K562 (cell line): ENCODE measurements at regions not wholly inside any gene's neighbourhood (a gene's known extent, or its start where the extent isn't known, plus 50 kb on each side); places are given as distances from the start of the nearest gene placed in this dataset.

Experiments used
- ATAC-seq: fragments of 200-7000 bp; cut with Tn5 transposase; 3 replicates; pipeline ENCODE4 v1.9.1; 2020; ENCODE audit warnings: moderate library complexity
- BruUV-seq: library from RNA; stranded (reverse); fragments of 400-500 nt; replicated peaks from 2 replicates; lab custom pipeline; 2021; lab: Mats Ljungman, UMichigan
- CTCF ChIA-PET: fragments of 300-600 bp; formaldehyde crosslinking; extraction: SDS; loops from one replicate; lab custom pipeline; 2021; ENCODE audit warnings: low intra/inter-chr PET ratio; lab: Yijun Ruan, JAX
- POLR2A ChIA-PET: fragments of 300-600, 350-650 bp; sonication (Branson Sonifier 250); formaldehyde crosslinking; extraction: SDS; loops from one replicate; lab custom pipeline; 2021; ENCODE audit warnings: antibody characterized with exemption, inconsistent platforms; lab: Yijun Ruan, JAX
- DNase-seq, 4 experiments: peaks; one replicate each; pipeline versions ENCODE4 v3.0.0 to v3.0.0-alpha.2; 2011 to 2018; ENCODE audit warnings: low spot score in 3 of 4, mixed read lengths in 3 of 4; ENCODE audit errors: extremely low read depth in 1 of 4
- FAIRE-seq: peaks from 2 replicates; lab custom pipeline; 2011; peaks lifted over from hg19 to GRCh38; lab: Jason Lieb, UNC
- H2AFZ ChIP-seq: 2 replicates; pipeline ENCODE4 v1.6.0; 2011; ENCODE audit warnings: low read depth, low read length, control low read depth, inconsistent platforms
- H3K27ac ChIP-seq: fragments of 200-600 bp; 3 replicates; pipeline ENCODE4 v1.8.0; 2011; ENCODE audit warnings: low read depth, mild to moderate bottlenecking, control low read depth, inconsistent platforms, low read length, moderate library complexity, mixed read lengths; ENCODE audit errors: extremely low read depth
- H3K27me3 ChIP-seq, 2 experiments: fragments of 300-600 bp in 1 of 2; 2 replicates in 1 of 2; 3 replicates in 1 of 2; pipeline versions ENCODE4 v1.6.0 to v1.8.0; 2011; ENCODE audit warnings: inconsistent platforms in 2 of 2, low read length in 2 of 2, mild to moderate bottlenecking in 1 of 2, mixed read lengths in 1 of 2, moderate library complexity in 1 of 2; ENCODE audit not compliant: control insufficient read depth in 2 of 2, insufficient read depth in 2 of 2
- H3K36me3 ChIP-seq: fragments of 300-600 bp; 3 replicates; pipeline ENCODE4 v1.8.0; 2011; ENCODE audit warnings: mild to moderate bottlenecking, low read length, inconsistent platforms; ENCODE audit not compliant: control insufficient read depth, insufficient read depth
- H3K4me1 ChIP-seq, 2 experiments: fragments of 200-600 bp in 1 of 2; replicated peaks in 1 of 2; 2 replicates in 1 of 2; 3 replicates in 1 of 2; pipeline versions ENCODE4 v1.5.1 to v1.8.0; 2011; ENCODE audit warnings: inconsistent platforms in 2 of 2, low read length in 2 of 2, mild to moderate bottlenecking in 1 of 2, mixed read lengths in 1 of 2, moderate library complexity in 1 of 2; ENCODE audit not compliant: control insufficient read depth in 2 of 2, insufficient read depth in 2 of 2
- H3K4me2 ChIP-seq: 2 replicates; pipeline ENCODE4 v1.6.1; 2011; ENCODE audit warnings: low read length, control low read depth, inconsistent platforms, mixed read lengths; ENCODE audit not compliant: insufficient read depth
- H3K4me3 ChIP-seq: fragments of 200-600 bp; sonication (generic), shearing (Covaris generic); 2 replicates; pipeline ENCODE4 v1.5.1; 2016; ENCODE audit warnings: control low read depth, inconsistent platforms
- H3K79me2 ChIP-seq: fragments of 200-600 bp; 3 replicates; pipeline ENCODE4 v1.8.0; 2011; ENCODE audit warnings: low read length, inconsistent platforms; ENCODE audit not compliant: control insufficient read depth, insufficient read depth
- H3K9ac ChIP-seq, 2 experiments: 2 replicates each; pipeline versions ENCODE4 v1.6.0 to v1.6.1; 2011; ENCODE audit warnings: low read depth in 2 of 2, low read length in 2 of 2, control low read depth in 1 of 2, inconsistent platforms in 1 of 2, mild to moderate bottlenecking in 1 of 2, mixed read lengths in 1 of 2; ENCODE audit not compliant: insufficient read depth in 1 of 2
- H3K9me1 ChIP-seq: one replicate; pipeline ENCODE4 v1.6.0; 2011; ENCODE audit warnings: inconsistent platforms, mild to moderate bottlenecking, low read length, moderate library complexity; ENCODE audit not compliant: control insufficient read depth, insufficient read depth
- H3K9me3 ChIP-seq: replicated peaks from 2 replicates; pipeline ENCODE4 v1.5.1; 2011; ENCODE audit warnings: low read depth, low read length, inconsistent platforms; ENCODE audit not compliant: control insufficient read depth, insufficient read depth
- H4K20me1 ChIP-seq: replicated peaks from 2 replicates; pipeline ENCODE4 v1.6.1; 2011; ENCODE audit warnings: low read length, inconsistent platforms, mixed read lengths; ENCODE audit not compliant: control insufficient read depth, insufficient read depth
- CBFA2T2 ChIP-seq: fragments of 450-650 bp; conservative IDR thresholded peaks from 2 replicates; pipeline ENCODE4 v1.6.1; 2017; ENCODE audit warnings: mild to moderate bottlenecking
- ETV1 ChIP-seq: fragments of 450-650 bp; conservative IDR thresholded peaks from 2 replicates; pipeline ENCODE4 v1.6.1; 2016; ENCODE audit warnings: missing genetic modification characterization, control low read depth, low read depth, missing compliant biosample characterization
- SP2 ChIP-seq: IDR thresholded peaks from 2 replicates; pipeline ENCODE4 v1.6.1; 2011; ENCODE audit warnings: mild to moderate bottlenecking, low read depth, low read length, moderate library complexity; ENCODE audit not compliant: poor library complexity, severe bottlenecking; ENCODE audit errors: extremely low read depth
- ZNF609 ChIP-seq: sonication (generic); formaldehyde crosslinking; IDR thresholded peaks from 2 replicates; pipeline ENCODE4 v1.8.1; 2023; ENCODE audit warnings: missing genetic modification reagents, mild to moderate bottlenecking, borderline replicate concordance
- in situ Hi-C: fragments of 300-500 bp; cut with MboI; formaldehyde crosslinking; loops from 4 replicates; pipeline ENCODE4 v1.15.0; 2018; ENCODE audit warnings: inconsistent platforms, mixed read lengths
- intact Hi-C: fragments of 100-400 bp; cut with micrococcal nuclease; formaldehyde crosslinking; loops from 2 replicates; pipeline ENCODE4 v1.14.2; 2022
- TF ChIP-seq, protein P1 (sequence below): fragments of 450-650 bp; IDR thresholded peaks from 2 replicates; pipeline ENCODE4 v1.6.1; 2017; ENCODE audit warnings: mild to moderate bottlenecking, moderate library complexity
- TF ChIP-seq, protein P2 (sequence below): sonication (generic); formaldehyde crosslinking; IDR thresholded peaks from 2 replicates; pipeline ENCODE4 v1.9.0; 2022; ENCODE audit warnings: mild to moderate bottlenecking, missing genetic modification reagents
- TF ChIP-seq, protein P3 (sequence below): IDR thresholded peaks from 2 replicates; pipeline ENCODE4 v1.6.1; 2012; ENCODE audit warnings: low read depth, low read length, improper control_type of control experiment, borderline replicate concordance

DNA sequence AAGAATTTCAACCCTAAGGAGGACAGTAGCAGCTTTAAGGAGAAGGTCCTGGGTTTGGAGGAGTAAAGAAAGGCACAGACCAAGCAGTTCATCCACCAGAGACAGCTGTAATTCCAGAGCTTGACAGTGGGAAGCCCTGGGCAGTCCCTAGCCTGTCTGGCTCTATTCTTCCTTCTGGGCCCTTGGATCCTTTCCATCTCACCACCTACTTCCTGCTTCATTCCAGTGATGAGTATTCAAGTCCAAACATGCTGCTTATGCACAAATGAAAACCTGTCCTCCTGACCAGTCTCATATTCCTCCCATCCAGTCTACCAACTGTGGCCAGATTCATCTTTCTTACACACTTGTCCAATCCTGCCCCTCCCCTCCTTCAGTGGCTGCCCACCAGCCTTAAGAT is 171.4 kb downstream of the CNTN3 start:
- POLR2A ChIA-PET = no interaction called here
- Histone ChIP-seq H2AFZ (no peak overlapping the region), H3K79me2 (no peaks in the 10 kb centered on the region), H3K4me2 (no peak overlapping the region), H3K27ac (no peak overlapping the region), H3K4me3 (no peak overlapping the region), H3K9ac (no peak overlapping the region), H4K20me1 (no peaks in the 10 kb centered on the region), H3K4me1 (no peaks in the 10 kb centered on the region), H3K9me1 (no peaks in the 10 kb centered on the region), H3K9me3 (no peaks in the 10 kb centered on the region), H3K27me3 (no peaks in the 10 kb centered on the region), H3K36me3 (no peaks in the 10 kb centered on the region)
- DNase-seq = no peak
- BruUV-seq = no TSS peak
- no peak for ATAC-seq
- TF ChIP-seq ZNF609 (no peak), ETV1 (no peak), CBFA2T2 (no peak), SP2 (no peak)
- TF ChIP-seq, protein P1, sequence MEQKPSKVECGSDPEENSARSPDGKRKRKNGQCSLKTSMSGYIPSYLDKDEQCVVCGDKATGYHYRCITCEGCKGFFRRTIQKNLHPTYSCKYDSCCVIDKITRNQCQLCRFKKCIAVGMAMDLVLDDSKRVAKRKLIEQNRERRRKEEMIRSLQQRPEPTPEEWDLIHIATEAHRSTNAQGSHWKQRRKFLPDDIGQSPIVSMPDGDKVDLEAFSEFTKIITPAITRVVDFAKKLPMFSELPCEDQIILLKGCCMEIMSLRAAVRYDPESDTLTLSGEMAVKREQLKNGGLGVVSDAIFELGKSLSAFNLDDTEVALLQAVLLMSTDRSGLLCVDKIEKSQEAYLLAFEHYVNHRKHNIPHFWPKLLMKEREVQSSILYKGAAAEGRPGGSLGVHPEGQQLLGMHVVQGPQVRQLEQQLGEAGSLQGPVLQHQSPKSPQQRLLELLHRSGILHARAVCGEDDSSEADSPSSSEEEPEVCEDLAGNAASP = no peak
- TF ChIP-seq, protein P2, sequence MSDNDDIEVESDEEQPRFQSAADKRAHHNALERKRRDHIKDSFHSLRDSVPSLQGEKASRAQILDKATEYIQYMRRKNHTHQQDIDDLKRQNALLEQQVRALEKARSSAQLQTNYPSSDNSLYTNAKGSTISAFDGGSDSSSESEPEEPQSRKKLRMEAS (CRISPR knock-in tag) = no peak
- TF ChIP-seq, protein P3, sequence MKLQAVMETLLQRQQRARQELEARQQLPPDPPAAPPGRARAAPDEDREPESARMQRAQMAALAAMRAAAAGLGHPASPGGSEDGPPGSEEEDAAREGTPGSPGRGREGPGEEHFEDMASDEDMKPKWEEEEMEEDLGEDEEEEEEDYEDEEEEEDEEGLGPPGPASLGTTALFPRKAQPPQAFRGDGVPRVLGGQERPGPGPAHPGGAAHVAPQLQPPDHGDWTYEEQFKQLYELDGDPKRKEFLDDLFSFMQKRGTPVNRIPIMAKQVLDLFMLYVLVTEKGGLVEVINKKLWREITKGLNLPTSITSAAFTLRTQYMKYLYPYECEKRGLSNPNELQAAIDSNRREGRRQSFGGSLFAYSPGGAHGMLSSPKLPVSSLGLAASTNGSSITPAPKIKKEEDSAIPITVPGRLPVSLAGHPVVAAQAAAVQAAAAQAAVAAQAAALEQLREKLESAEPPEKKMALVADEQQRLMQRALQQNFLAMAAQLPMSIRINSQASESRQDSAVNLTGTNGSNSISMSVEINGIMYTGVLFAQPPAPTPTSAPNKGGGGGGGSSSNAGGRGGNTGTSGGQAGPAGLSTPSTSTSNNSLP = no peak
- no peak for FAIRE-seq
- intact Hi-C loops = no loop called here
- in situ Hi-C loops = no loop called here
- CTCF ChIA-PET = no interaction called here
